ENCODE measurements at regions not wholly inside any gene's neighbourhood (a gene's known extent, or its start where the extent isn't known, plus 50 kb on each side); places are given as distances from the start of the nearest gene placed in this dataset.

GRCh38 chr12:104840262-104840661 lies 117.8 kb downstream of the SLC41A2 start:
- TF ChIP-seq, protein P1, sequence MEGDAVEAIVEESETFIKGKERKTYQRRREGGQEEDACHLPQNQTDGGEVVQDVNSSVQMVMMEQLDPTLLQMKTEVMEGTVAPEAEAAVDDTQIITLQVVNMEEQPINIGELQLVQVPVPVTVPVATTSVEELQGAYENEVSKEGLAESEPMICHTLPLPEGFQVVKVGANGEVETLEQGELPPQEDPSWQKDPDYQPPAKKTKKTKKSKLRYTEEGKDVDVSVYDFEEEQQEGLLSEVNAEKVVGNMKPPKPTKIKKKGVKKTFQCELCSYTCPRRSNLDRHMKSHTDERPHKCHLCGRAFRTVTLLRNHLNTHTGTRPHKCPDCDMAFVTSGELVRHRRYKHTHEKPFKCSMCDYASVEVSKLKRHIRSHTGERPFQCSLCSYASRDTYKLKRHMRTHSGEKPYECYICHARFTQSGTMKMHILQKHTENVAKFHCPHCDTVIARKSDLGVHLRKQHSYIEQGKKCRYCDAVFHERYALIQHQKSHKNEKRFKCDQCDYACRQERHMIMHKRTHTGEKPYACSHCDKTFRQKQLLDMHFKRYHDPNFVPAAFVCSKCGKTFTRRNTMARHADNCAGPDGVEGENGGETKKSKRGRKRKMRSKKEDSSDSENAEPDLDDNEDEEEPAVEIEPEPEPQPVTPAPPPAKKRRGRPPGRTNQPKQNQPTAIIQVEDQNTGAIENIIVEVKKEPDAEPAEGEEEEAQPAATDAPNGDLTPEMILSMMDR (IDR thresholded peaks at IDR 0.05; ENCODE audit: control extremely low read depth in 1 of 3, insufficient read depth in 1 of 3, low read depth in 1 of 3, low read length in 3 of 3) = no peak
- no peak for TF ChIP-seq SIN3A (conservative IDR thresholded peaks at IDR 0.05 in 1 of 2, IDR thresholded peaks at IDR 0.05 in 1 of 2; ENCODE audit: low read depth in 1 of 2, low read length in 2 of 2)
- TF ChIP-seq POLR2A (IDR thresholded peaks at IDR 0.05; ENCODE audit: control extremely low read depth in 1 of 2, low read depth in 2 of 2, low read length in 2 of 2) = no peak
- TF ChIP-seq KDM1A (IDR thresholded peaks at IDR 0.05; ENCODE audit: borderline replicate concordance, low read length) = no peak
- TF ChIP-seq TCF12 (IDR thresholded peaks at IDR 0.05; ENCODE audit: low read depth, low read length) = no peak
- TF ChIP-seq, protein P2, sequence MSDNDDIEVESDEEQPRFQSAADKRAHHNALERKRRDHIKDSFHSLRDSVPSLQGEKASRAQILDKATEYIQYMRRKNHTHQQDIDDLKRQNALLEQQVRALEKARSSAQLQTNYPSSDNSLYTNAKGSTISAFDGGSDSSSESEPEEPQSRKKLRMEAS (IDR thresholded peaks at IDR 0.05) = no peak
- TF ChIP-seq MAFK (IDR thresholded peaks at IDR 0.05; ENCODE audit: low read depth, low read length) = no peak
- no peak for TF ChIP-seq CTBP2 (IDR thresholded peaks at IDR 0.05; ENCODE audit: borderline replicate concordance, insufficient read depth, insufficient read length, low read length)
- no peak for TF ChIP-seq TEAD4 (IDR thresholded peaks at IDR 0.05; ENCODE audit: low read depth, low read length)
- TF ChIP-seq POLR2AphosphoS5 (IDR thresholded peaks at IDR 0.05; ENCODE audit: low read depth, low read length) = no peak

All from H1 (cell line).